Nephron (organoid): ENCODE measurements at regions not wholly inside any gene's neighbourhood (a gene's known extent, or its start where the extent isn't known, plus 50 kb on each side); places are given as distances from the start of the nearest gene placed in this dataset.

Experiments
- H3K27ac Mint-ChIP-seq, 3 experiments: 2 replicates each; pipeline ENCODE4 v1.8.0; 2020; ENCODE audit warnings: mixed read lengths in 3 of 3, mild to moderate bottlenecking in 2 of 3, moderate library complexity in 1 of 3
- H3K27me3 Mint-ChIP-seq: 2 replicates; pipeline ENCODE4 v1.8.0; 2021; ENCODE audit warnings: low read depth, mild to moderate bottlenecking, moderate library complexity, mixed read lengths
- H3K36me3 Mint-ChIP-seq: 2 replicates; pipeline ENCODE4 v1.8.0; 2020; ENCODE audit warnings: low read depth, mixed read lengths
- H3K4me1 Mint-ChIP-seq: 2 replicates; pipeline ENCODE4 v1.8.0; 2020; ENCODE audit warnings: mixed read lengths
- H3K4me3 Mint-ChIP-seq, 3 experiments: 2 replicates each; pipeline ENCODE4 v1.8.0; 2020; ENCODE audit warnings: mild to moderate bottlenecking in 3 of 3, mixed read lengths in 3 of 3, moderate library complexity in 2 of 3
- H3K9me3 Mint-ChIP-seq: 2 replicates; pipeline ENCODE4 v1.8.0; 2020; ENCODE audit warnings: mixed read lengths
- CTCF ChIP-seq, 3 experiments: fragments of 200-600 bp; sonication (generic); IDR thresholded peaks; one replicate each; pipeline ENCODE4 v1.5.0; 2021; ENCODE audit warnings: antibody characterized with exemption in 3 of 3; ENCODE audit not compliant: unreplicated experiment in 3 of 3

GRCh38 chr15:95644100-95644875 lies 686.2 kb upstream of the NR2F2 start:
- peak overlapping the region; percentile 46 to 86 (median 77) for H3K27ac Mint-ChIP-seq
- H3K4me1 Mint-ChIP-seq, result peaks cover 43% of the 10 kb centered on the region
- no peaks in the 10 kb centered on the region for H3K36me3 Mint-ChIP-seq
- H3K9me3 Mint-ChIP-seq, result no peaks in the 10 kb centered on the region
- no peaks in the 10 kb centered on the region for H3K27me3 Mint-ChIP-seq
- no peak overlapping the region for H3K4me3 Mint-ChIP-seq
- no peak for TF ChIP-seq CTCF (IDR thresholded peaks at IDR 0.05; ENCODE audit: unreplicated experiment in 3 of 3)

DNA sequence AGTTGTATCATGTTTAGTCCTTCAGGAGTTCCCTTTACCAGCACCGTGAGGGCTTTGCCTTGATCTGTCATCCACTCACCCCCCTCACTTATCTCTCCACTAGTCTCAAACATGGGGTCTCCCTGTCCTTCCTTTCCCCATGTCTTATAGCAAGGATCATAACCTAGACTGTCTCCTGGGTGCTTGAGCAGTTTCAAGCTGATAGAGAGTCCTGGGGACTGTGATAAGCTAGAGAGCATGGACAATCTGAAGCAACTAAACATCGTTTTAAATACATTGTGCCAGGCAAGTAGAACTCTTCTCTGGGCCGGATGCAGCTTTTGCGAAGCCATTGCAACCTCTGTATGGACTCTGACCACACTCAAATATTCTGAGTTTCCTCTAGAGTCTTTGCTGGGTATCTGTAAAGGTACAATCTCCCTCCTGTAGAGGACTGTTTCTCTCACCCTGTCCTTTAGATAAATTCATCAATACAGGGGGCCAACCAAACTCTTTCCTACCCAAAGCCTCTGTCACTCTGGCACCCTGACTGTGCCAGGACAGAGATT lies 684.6 kb upstream of the NR2F2 start:
- no peaks in the 10 kb centered on the region for H3K36me3 Mint-ChIP-seq
- no peaks in the 10 kb centered on the region for H3K9me3 Mint-ChIP-seq
- no peak for TF ChIP-seq CTCF (IDR thresholded peaks at IDR 0.05; ENCODE audit: unreplicated experiment in 3 of 3)
- no peaks in the 10 kb centered on the region for H3K27me3 Mint-ChIP-seq
- no peak overlapping the region for H3K4me3 Mint-ChIP-seq
- H3K27ac Mint-ChIP-seq, result peak overlapping the region; percentile 46 to 77 (median 67)
- H3K4me1 Mint-ChIP-seq, result peaks cover 43% of the 10 kb centered on the region

DNA sequence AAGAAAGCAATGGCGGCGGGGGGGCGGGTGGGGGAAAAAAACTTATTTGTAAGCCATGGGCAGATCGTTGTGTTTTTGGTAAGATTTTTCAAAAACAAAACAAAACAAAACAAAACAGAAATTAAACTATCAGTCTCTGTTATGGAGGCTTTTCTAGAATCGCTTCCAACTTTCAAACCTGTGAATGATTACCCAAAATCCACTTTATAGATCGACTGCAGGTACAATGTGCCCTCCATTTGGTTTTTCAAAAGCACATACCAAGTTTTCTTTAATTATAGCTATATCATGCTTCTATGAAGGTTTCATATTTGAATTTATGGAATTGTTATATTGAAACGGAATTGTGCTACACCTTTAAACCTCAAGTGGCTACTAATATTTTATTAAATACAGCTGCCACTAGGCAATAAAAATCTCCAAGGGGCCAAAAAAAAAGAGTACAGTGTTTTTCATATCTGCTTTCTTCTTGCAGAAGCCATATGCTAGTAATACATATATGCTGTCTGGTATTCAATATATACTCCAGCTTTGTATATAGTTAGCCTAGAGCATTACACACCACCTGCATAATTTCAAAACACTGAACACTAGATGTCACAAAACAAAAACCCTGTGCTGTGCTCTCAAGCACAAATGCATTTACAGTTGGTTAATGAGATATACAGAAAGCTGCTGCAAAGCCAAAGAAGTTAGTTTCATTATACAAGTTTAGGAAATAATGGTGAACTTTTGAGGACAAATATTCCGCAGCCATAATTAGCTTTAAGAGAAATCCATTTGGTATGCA lies 683.8 kb upstream of the NR2F2 start:
- Mint-ChIP-seq H3K27me3 (no peaks in the 10 kb centered on the region), H3K27ac (peak overlapping the region; percentile 46 to 77 (median 67)), H3K4me3 (no peak overlapping the region), H3K9me3 (no peaks in the 10 kb centered on the region), H3K4me1 (peaks cover 43% of the 10 kb centered on the region), H3K36me3 (no peaks in the 10 kb centered on the region)
- TF ChIP-seq CTCF (IDR thresholded peaks at IDR 0.05; ENCODE audit: unreplicated experiment in 3 of 3), result no peak

GRCh38 chr15:95647531-95648277 lies 682.8 kb upstream of the NR2F2 start:
- Mint-ChIP-seq H3K27ac (peak overlapping the region; percentile 46 to 77 (median 67)), H3K36me3 (no peaks in the 10 kb centered on the region), H3K4me1 (peaks cover 43% of the 10 kb centered on the region), H3K27me3 (no peaks in the 10 kb centered on the region), H3K4me3 (no peak overlapping the region), H3K9me3 (no peaks in the 10 kb centered on the region)
- no peak for TF ChIP-seq CTCF (IDR thresholded peaks at IDR 0.05; ENCODE audit: unreplicated experiment in 3 of 3)

- H3K27me3 Mint-ChIP-seq, result no peaks in the 10 kb centered on the region
Measured at GRCh38 chr15:95653361-95653805, 677.1 kb upstream of the NR2F2 start.

More at GRCh38 chr15:95653361-95653805, 677.1 kb upstream of the NR2F2 start:
- H3K4me1 Mint-ChIP-seq, result peaks cover 5% of the 10 kb centered on the region
- no peak for TF ChIP-seq CTCF (IDR thresholded peaks at IDR 0.05; ENCODE audit: unreplicated experiment in 3 of 3)
- H3K27ac Mint-ChIP-seq, result no peak overlapping the region
- peaks cover 2% of the 10 kb centered on the region for H3K9me3 Mint-ChIP-seq
- no peaks in the 10 kb centered on the region for H3K36me3 Mint-ChIP-seq
- H3K4me3 Mint-ChIP-seq, result no peak overlapping the region
